Thoracic aorta (tissue), 2 donors: ENCODE measurements at regions not wholly inside any gene's neighbourhood (a gene's known extent, or its start where the extent isn't known, plus 50 kb on each side); places are given as distances from the start of the nearest gene placed in this dataset.

Experiments
- ATAC-seq: fragments of 150-250 bp; one replicate; pipeline ENCODE4 v1.8.0; 2017; ENCODE audit warnings: low read depth; ENCODE audit not compliant: insufficient number of reproducible peaks, low FRiP score
- DNase-seq: peaks from one replicate; pipeline ENCODE4 v3.0.0-alpha.2; 2020; ENCODE audit warnings: low spot score
- H3K27ac ChIP-seq, 2 donors: fragments of 200-600 bp; sonication (generic); 1 replicate in 1 of 2; 2 replicates in 1 of 2; pipeline ENCODE4 v1.5.1; 2016; ENCODE audit warnings: mild to moderate bottlenecking in 2 of 2, moderate library complexity in 2 of 2
- H3K27me3 ChIP-seq: fragments of 200-600 bp; sonication (generic); replicated peaks from 2 replicates; pipeline ENCODE4 v1.6.0; 2016; ENCODE audit warnings: mild to moderate bottlenecking; ENCODE audit not compliant: insufficient read depth
- H3K36me3 ChIP-seq: fragments of 200-600 bp; sonication (generic); one replicate; pipeline ENCODE4 v1.5.1; 2016
- H3K4me1 ChIP-seq, 2 donors: fragments of 200-600 bp; sonication (generic); 1 replicate in 1 of 2; 2 replicates in 1 of 2; pipeline versions ENCODE4 v1.5.1 to v1.6.0; 2016; ENCODE audit warnings: low read depth in 2 of 2, mild to moderate bottlenecking in 1 of 2; ENCODE audit not compliant: control insufficient read depth in 1 of 2
- H3K4me3 ChIP-seq: fragments of 200-600 bp; sonication (generic); 2 replicates; pipeline ENCODE4 v1.5.1; 2016; ENCODE audit warnings: mild to moderate bottlenecking
- H3K9me3 ChIP-seq: fragments of 200-600 bp; sonication (generic); 2 replicates; pipeline ENCODE4 v1.5.1; 2016
- TF ChIP-seq, protein P1 (sequence below): fragments of 200-600 bp; sonication (generic); IDR thresholded peaks from one replicate; pipeline ENCODE4 v1.5.1; 2019; ENCODE audit warnings: antibody characterized with exemption

DNA sequence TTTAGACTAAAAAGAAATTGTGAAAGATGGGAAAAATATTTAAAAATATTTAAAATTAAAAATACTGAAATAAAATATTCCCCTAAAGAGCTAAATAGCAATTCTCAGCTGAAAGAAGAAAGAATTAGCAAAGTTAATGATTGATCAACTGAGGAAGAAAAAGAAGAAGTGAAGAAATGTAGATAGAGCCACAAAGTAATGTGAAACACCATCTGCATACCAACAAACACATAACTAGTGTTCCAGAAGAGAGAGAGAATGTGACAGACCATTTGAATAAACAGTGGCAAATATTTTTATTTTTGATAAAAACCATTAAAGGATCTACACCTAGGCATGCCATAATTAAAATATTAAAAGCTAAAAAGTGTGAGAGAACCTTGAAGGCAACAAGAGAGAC is 784.5 kb upstream of the ZWINT start:
- no peak for ATAC-seq
- no peaks in the 10 kb centered on the region for H3K4me1 ChIP-seq
- H3K27me3 ChIP-seq = no peaks in the 10 kb centered on the region
- H3K4me3 ChIP-seq = no peak overlapping the region
- H3K27ac ChIP-seq = no peak overlapping the region
- H3K9me3 ChIP-seq = no peaks in the 10 kb centered on the region
- no peaks in the 10 kb centered on the region for H3K36me3 ChIP-seq
- TF ChIP-seq, protein P1, sequence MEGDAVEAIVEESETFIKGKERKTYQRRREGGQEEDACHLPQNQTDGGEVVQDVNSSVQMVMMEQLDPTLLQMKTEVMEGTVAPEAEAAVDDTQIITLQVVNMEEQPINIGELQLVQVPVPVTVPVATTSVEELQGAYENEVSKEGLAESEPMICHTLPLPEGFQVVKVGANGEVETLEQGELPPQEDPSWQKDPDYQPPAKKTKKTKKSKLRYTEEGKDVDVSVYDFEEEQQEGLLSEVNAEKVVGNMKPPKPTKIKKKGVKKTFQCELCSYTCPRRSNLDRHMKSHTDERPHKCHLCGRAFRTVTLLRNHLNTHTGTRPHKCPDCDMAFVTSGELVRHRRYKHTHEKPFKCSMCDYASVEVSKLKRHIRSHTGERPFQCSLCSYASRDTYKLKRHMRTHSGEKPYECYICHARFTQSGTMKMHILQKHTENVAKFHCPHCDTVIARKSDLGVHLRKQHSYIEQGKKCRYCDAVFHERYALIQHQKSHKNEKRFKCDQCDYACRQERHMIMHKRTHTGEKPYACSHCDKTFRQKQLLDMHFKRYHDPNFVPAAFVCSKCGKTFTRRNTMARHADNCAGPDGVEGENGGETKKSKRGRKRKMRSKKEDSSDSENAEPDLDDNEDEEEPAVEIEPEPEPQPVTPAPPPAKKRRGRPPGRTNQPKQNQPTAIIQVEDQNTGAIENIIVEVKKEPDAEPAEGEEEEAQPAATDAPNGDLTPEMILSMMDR = no peak
- no peak for DNase-seq

- no peaks in the 10 kb centered on the region for H3K9me3 ChIP-seq
- DNase-seq (no peak), ATAC-seq (no peak)
- no peaks in the 10 kb centered on the region for H3K36me3 ChIP-seq
- no peaks in the 10 kb centered on the region for H3K4me1 ChIP-seq
- TF ChIP-seq, protein P1 = no peak
- H3K27ac ChIP-seq = no peak overlapping the region
- no peak overlapping the region for H3K4me3 ChIP-seq
- H3K27me3 ChIP-seq = no peaks in the 10 kb centered on the region
These were observed 782.0 kb upstream of the ZWINT start for GRCh38 chr10:57142925-57143576.

- no peak for DNase-seq
These were observed 780.6 kb upstream of the ZWINT start for GRCh38 chr10:57141708-57142107.

GRCh38 chr10:57119684-57120083 is 758.6 kb upstream of the ZWINT start:
- Histone ChIP-seq H3K4me1 (no peaks in the 10 kb centered on the region), H3K27ac (no peak overlapping the region), H3K4me3 (no peak overlapping the region), H3K36me3 (no peaks in the 10 kb centered on the region), H3K9me3 (no peaks in the 10 kb centered on the region), H3K27me3 (no peaks in the 10 kb centered on the region)
- no peak for ATAC-seq
- TF ChIP-seq, protein P1 = no peak
- DNase-seq = no peak

More at GRCh38 chr10:57141708-57142107, 780.6 kb upstream of the ZWINT start:
- H3K4me3 ChIP-seq = no peak overlapping the region
- TF ChIP-seq, protein P1 = no peak
- no peak for ATAC-seq
- no peaks in the 10 kb centered on the region for H3K4me1 ChIP-seq
- no peak overlapping the region for H3K27ac ChIP-seq
- no peaks in the 10 kb centered on the region for H3K36me3 ChIP-seq
- H3K27me3 ChIP-seq = no peaks in the 10 kb centered on the region
- no peaks in the 10 kb centered on the region for H3K9me3 ChIP-seq

GRCh38 chr10:57113545-57113944 is 752.5 kb upstream of the ZWINT start:
- Histone ChIP-seq H3K27ac (no peak overlapping the region), H3K4me3 (no peak overlapping the region), H3K27me3 (no peaks in the 10 kb centered on the region), H3K36me3 (no peaks in the 10 kb centered on the region), H3K4me1 (no peaks in the 10 kb centered on the region), H3K9me3 (no peaks in the 10 kb centered on the region)
- TF ChIP-seq, protein P1 = no peak
- ATAC-seq (no peak), DNase-seq (no peak)
